ENCODE measurements at regions not wholly inside any gene's neighbourhood (a gene's known extent, or its start where the extent isn't known, plus 50 kb on each side); places are given as distances from the start of the nearest gene placed in this dataset.

DNA sequence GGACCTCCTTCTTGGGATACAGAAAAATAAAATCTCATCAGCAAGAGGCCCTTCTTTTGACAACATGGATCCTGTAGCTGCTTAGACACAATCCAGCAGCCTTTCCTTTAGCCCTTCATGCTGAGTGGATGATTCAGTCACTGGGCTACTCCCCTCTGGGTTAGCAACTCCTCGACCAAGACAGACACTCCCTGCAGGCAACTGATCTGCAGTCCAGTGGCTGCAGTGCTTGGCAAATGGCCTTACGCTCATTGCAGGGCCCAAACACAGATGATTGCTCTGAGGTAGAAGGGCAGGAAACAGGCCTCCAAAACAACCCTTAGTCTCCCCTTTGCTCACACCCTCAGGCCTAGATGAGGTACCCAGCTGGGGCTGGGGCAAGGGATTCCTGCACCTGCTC is 73.2 kb upstream of the OPCML start:
- in situ Hi-C loops (cut with HindIII; ENCODE audit: extremely low pct_ligation_motif_present, low pct_unique_long_range_greater_than_20kb), result no loop called here
- Histone ChIP-seq H4K20me1 (ENCODE audit: insufficient read depth, low read length) (no peaks in the 10 kb centered on the region), H3K36me3 (replicated peaks in 1 of 2; ENCODE audit: control insufficient read depth in 1 of 2, insufficient read depth in 2 of 2, low read length in 2 of 2) (no peaks in the 10 kb centered on the region), H3K4me1 (ENCODE audit: insufficient read depth, low read length) (no peaks in the 10 kb centered on the region), H2AFZ (ENCODE audit: low read length) (no peak overlapping the region), H3K4me2 (ENCODE audit: low read depth, low read length) (no peak overlapping the region), H3K9me3 (ENCODE audit: low read length) (peaks cover 10% of the 10 kb centered on the region; the same call in 1 of the 2 replicates), H3K27ac (ENCODE audit: extremely low read length, insufficient read depth, low read length) (no peak overlapping the region), H3K79me2 (ENCODE audit: insufficient read depth, low read length) (no peaks in the 10 kb centered on the region), H3K27me3 (ENCODE audit: control insufficient read depth in 1 of 2, insufficient read depth in 2 of 2, low read length in 2 of 2) (no peaks in the 10 kb centered on the region; a peak in 1 of 5 replicates), H3K9ac (ENCODE audit: insufficient read depth, low read depth, low read length) (no peak overlapping the region), H3K4me3 (replicated peaks in 1 of 3; ENCODE audit: insufficient read depth in 1 of 3, low read depth in 2 of 3, low read length in 3 of 3) (no peak overlapping the region)
- ChIA-PET POLR2A (no interaction called here), CTCF (ENCODE audit: low intra/inter-chr PET ratio, low total read pairs) (no interaction called here)
- BruUV-seq (replicated peaks), result no TSS peak
- intact Hi-C loops (cut with micrococcal nuclease; ENCODE audit: unreplicated experiment), result no loop called here
- TF ChIP-seq, protein P1, sequence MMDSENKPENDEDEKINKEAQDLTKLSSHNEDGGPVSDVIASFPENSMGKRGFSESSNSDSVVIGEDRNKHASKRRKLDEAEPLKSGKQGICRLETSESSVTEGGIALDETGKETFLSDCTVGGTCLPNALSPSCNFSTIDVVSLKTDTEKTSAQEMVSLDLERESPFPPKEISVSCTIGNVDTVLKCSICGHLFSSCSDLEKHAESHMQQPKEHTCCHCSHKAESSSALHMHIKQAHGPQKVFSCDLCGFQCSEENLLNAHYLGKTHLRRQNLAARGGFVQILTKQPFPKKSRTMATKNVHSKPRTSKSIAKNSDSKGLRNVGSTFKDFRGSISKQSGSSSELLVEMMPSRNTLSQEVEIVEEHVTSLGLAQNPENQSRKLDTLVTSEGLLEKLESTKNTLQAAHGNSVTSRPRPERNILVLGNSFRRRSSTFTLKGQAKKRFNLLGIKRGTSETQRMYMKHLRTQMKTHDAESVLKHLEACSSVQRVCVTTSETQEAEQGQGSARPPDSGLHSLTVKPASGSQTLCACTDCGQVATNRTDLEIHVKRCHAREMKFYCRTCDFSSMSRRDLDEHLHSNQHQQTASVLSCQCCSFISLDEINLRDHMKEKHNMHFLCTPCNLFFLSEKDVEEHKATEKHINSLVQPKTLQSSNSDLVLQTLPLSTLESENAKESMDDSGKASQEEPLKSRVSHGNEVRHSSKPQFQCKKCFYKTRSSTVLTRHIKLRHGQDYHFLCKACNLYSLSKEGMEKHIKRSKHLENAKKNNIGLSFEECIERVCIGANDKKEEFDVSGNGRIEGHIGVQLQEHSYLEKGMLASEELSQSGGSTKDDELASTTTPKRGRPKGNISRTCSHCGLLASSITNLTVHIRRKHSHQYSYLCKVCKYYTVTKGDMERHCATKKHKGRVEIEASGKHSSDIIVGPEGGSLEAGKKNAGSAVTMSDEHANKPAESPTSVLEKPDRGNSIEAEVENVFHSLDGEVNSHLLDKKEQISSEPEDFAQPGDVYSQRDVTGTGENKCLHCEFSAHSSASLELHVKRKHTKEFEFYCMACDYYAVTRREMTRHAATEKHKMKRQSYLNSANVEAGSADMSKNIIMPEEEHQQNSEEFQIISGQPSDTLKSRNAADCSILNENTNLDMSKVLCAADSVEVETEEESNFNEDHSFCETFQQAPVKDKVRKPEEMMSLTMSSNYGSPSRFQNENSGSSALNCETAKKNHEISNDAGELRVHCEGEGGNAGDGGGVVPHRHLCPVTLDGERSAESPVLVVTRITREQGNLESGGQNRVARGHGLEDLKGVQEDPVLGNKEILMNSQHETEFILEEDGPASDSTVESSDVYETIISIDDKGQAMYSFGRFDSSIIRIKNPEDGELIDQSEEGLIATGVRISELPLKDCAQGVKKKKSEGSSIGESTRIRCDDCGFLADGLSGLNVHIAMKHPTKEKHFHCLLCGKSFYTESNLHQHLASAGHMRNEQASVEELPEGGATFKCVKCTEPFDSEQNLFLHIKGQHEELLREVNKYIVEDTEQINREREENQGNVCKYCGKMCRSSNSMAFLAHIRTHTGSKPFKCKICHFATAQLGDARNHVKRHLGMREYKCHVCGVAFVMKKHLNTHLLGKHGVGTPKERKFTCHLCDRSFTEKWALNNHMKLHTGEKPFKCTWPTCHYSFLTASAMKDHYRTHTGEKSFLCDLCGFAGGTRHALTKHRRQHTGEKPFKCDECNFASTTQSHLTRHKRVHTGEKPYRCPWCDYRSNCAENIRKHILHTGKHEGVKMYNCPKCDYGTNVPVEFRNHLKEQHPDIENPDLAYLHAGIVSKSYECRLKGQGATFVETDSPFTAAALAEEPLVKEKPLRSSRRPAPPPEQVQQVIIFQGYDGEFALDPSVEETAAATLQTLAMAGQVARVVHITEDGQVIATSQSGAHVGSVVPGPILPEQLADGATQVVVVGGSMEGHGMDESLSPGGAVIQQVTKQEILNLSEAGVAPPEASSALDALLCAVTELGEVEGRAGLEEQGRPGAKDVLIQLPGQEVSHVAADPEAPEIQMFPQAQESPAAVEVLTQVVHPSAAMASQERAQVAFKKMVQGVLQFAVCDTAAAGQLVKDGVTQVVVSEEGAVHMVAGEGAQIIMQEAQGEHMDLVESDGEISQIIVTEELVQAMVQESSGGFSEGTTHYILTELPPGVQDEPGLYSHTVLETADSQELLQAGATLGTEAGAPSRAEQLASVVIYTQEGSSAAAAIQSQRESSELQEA (CRISPR knock-in tag; IDR thresholded peaks at IDR 0.05; ENCODE audit: not compliant biosample characterization), result no peak
- TF ChIP-seq CREM (IDR thresholded peaks at IDR 0.05) (no peak), CREM (CRISPR knock-in tag; IDR thresholded peaks at IDR 0.05) (no peak), RFX1 (IDR thresholded peaks at IDR 0.05) (no peak)
- TF ChIP-seq, protein P2, sequence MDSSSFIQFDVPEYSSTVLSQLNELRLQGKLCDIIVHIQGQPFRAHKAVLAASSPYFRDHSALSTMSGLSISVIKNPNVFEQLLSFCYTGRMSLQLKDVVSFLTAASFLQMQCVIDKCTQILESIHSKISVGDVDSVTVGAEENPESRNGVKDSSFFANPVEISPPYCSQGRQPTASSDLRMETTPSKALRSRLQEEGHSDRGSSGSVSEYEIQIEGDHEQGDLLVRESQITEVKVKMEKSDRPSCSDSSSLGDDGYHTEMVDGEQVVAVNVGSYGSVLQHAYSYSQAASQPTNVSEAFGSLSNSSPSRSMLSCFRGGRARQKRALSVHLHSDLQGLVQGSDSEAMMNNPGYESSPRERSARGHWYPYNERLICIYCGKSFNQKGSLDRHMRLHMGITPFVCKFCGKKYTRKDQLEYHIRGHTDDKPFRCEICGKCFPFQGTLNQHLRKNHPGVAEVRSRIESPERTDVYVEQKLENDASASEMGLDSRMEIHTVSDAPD (CRISPR knock-in tag; IDR thresholded peaks at IDR 0.05), result no peak
- no peak for DNase-seq (ENCODE audit: low spot score)
- WGBS (ENCODE audit: low lambda C conversion rate), result 50% methylated on average over 2 of the region's 2 CpGs
- FAIRE-seq, result no peak
- no peak for ATAC-seq
